OCI-LY7 (cell line): ENCODE measurements at regions not wholly inside any gene's neighbourhood (a gene's known extent, or its start where the extent isn't known, plus 50 kb on each side); places are given as distances from the start of the nearest gene placed in this dataset.

Source experiments
- EZH2phosphoT487 ChIP-seq: fragments of 200-600 bp; sonication (generic); IDR thresholded peaks from 2 replicates; pipeline ENCODE4 v1.6.1; 2018; ENCODE audit warnings: low read depth, borderline replicate concordance, mild to moderate bottlenecking, mixed run types, antibody characterized with exemption, low read length, moderate library complexity, mixed read lengths
- TF ChIP-seq, protein P1 (sequence below): fragments of 200-600 bp; sonication (generic); conservative IDR thresholded peaks from 2 replicates; pipeline ENCODE4 v1.5.1; 2014; ENCODE audit warnings: mild to moderate bottlenecking, antibody characterized with exemption, low read length, moderate library complexity, mixed read lengths

- TF ChIP-seq, protein P1, sequence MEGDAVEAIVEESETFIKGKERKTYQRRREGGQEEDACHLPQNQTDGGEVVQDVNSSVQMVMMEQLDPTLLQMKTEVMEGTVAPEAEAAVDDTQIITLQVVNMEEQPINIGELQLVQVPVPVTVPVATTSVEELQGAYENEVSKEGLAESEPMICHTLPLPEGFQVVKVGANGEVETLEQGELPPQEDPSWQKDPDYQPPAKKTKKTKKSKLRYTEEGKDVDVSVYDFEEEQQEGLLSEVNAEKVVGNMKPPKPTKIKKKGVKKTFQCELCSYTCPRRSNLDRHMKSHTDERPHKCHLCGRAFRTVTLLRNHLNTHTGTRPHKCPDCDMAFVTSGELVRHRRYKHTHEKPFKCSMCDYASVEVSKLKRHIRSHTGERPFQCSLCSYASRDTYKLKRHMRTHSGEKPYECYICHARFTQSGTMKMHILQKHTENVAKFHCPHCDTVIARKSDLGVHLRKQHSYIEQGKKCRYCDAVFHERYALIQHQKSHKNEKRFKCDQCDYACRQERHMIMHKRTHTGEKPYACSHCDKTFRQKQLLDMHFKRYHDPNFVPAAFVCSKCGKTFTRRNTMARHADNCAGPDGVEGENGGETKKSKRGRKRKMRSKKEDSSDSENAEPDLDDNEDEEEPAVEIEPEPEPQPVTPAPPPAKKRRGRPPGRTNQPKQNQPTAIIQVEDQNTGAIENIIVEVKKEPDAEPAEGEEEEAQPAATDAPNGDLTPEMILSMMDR = no peak
- TF ChIP-seq EZH2phosphoT487 = no peak
Measured at GRCh38 chr7:155879592-155879991, 67.3 kb upstream of the SHH start.
